ENCODE measurements at regions not wholly inside any gene's neighbourhood (a gene's known extent, or its start where the extent isn't known, plus 50 kb on each side); places are given as distances from the start of the nearest gene placed in this dataset.

DNA sequence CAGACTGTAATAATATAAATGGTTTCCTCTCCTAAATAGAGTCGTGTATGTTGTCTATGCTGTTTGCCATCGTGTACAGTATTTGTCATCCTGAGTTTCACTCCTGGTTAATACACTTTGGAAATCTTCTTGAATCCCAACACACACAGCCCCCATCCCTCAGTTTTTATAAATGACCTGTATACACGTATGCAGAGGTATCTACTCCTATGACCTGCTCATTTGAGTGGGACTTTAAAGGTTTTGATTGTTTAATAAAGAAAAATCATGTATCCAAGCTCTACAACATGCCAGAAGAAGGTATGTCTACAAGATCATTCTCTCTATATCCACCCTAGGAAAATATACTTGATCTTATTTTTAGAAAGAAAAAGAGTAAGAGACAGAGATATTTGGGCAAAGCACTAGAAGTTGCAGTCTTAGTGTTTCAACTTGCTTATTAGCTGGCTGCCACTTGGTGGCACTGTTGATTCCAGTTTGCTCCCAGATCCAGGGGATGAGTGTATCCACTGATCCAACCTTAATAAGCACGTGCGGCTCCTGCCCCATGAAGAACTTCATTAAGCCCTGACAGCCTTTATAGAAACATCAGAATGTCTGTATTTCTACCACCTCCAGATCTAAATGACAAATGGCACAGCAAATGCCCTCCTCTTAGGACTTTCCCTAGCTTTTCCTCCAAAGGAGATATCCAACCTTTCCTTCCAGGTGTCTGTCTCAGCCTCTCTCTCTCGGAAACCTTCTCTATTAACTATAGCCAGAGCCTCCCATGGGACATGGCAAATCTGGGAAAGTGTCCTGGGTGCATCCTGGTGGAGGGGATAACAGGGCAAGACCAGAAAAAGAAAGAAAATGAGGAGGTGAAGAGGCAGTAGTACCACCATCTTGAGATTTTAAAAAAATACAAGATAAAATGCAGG is 181.6 kb upstream of the NEBL start:
- DNase-seq, result peak; percentile 42

DNA sequence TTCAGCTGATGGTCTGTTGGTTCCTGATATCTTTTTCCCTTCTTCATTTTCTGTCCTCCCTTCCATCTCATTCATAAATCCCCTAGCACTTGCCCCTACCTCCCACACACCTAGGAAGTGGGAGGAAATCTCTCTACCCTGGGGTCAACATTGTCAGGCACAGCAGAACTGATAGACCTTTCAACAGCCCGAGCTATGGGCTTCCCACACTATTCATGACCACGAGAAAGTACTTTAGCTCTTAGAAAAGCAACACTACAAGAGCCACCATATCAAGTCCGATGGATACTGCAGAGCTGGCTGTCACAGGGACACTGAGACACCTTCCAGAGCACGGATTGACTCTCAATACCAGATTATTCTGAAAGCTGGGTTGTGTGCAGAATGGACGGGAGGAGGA is 180.6 kb upstream of the NEBL start:
- no peak for DNase-seq

DNA sequence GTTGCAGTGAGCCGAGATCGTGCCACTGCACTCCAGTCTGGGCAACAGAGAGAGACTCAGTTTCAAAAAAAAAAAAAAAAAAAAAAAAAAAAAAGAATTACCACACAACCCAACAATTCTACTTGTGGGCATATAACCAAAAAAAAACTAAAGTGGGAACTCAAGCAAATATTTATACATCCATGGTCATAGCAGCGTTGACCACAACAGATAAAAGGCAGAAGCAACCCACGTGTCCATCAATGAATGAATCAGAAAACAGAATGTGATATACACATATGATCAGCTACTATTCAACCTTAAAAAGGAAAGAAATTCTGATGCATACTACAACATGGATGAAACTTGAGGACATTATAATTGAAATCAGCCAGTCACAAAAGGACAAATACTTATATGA is 179.3 kb upstream of the NEBL start:
- DNase-seq, result no peak

DNA sequence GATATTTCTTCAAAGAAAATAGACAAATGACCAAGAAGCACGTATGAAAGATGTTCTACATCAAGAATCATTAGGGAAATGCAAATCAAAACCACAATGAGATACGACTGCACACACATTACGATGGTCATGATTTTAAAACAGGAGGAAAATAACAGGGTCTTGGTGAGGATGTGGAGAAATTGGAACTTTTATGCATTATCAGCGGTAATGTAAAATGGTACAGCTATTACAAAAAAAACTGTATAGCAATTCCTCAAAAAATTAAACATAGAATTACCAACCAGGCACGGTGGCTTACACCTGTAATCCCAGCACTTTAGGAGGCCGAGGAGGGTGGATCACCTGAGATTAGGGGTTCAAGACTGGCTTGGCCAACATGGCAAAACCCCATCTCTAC is 178.8 kb upstream of the NEBL start:
- no peak for DNase-seq

DNA sequence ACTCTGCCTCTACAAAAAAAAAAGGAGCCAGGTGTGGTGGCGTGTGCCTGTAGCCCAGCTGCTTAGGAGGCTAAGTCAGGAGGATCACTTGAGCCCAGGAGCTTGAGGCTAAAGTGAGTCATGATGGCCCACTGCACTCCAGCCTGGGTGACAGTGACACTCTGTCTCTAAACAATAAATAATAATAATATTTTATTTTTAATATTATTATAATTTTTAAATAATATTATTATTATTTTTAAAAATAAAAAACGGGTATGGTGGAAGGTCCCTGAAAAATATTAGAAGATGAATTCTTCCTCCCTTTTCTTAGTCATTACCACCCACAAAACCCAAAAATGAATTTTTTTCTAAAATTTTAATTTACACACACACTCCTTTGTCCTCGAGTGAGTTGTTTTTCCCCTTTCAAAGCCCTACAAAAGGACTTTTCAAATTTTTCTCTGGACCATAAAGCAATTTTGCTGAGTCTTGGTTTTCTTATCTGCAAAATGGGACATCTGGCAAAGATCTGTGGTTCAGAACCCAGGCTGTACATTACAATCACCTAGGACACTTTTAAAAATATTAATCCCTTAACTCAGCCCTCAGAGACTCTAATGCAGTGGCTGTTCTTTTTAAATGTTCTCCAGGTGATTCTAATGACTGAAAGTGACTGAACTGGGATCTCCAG is 174.0 kb upstream of the NEBL start:
- DNase-seq, result no peak

DNA sequence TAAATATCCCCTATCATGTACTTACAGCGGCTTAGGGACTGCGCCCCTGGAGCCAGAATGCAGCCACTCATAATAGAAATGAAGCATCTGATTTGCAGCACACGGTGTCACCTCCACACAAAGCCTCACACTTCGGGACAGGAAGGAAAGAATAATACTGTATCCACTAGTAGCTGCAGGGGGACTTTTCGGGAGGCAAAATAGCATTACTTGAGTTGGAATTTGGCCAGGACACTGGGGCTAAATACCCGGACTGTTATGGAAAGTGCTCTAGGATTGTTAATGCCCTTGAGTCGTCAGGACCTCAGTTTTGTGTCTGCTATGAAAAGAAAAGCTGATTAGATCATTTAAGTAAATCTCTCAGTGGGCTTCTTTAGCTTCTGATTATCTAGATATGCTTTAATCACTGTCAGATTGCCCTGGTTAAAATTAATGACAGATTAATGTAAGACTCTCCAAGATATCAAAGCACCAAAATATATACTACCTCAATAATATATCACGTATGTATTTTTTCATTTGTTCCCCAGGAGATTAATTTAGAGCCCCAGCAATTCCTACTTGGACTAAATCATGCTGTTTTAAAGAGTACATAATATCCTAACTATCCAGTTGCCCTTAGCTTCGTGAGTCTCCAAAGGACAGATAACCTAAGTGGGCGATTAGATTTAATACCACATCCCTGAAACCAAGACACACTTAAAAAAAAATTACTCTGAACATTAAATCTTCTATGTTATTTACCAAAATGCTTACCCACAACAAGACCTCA is 173.0 kb upstream of the NEBL start:
- no peak for DNase-seq

DNA sequence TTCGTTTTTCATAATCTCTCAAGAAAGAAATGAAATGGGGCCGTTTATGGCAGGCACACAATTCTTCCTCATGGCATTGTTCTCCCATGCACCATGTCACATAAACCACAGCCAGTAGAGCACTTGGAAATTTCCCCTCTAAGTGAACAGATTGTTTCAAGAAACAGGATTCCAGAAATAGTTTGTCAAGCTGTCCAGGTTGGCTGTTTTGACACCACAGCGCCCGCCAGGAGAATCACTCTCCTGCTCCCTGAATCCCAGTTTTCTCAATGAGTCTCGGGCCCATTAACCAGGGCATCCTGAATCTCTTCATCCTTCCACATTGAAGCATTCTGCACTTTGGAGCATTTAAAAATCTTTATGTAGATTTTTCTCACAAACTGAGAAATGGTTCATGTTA is 172.2 kb upstream of the NEBL start:
- no peak for DNase-seq

DNA sequence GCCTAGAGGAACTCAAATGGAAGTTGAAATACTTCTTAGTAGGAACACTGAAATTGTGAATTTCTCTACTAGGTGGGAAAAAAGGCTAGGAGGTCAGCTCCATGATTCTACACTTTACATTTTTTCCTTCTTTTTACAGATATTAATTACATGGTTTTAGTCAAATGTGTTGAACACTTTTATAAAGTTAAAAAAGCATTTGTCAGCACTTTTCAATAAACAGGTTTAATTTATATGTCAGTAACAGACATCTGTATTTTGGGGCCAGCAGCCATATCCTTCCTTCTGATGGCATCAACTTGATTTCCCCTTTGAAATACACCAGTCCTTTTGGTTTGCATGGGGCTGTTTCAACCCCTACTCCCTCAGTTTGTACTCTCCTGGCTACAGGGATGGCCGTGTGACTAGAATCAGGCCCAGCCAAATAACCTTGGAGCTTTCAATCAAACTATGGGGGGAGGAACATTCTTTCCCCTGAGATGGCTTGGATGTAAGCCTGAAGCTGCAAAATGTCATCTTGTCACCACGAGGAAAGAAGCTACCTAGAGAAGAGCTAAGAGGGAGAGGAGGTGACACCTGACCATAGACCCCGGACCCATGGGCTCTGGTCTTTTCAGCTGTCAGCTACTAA is 171.0 kb upstream of the NEBL start:
- DNase-seq, result no peak

DNA sequence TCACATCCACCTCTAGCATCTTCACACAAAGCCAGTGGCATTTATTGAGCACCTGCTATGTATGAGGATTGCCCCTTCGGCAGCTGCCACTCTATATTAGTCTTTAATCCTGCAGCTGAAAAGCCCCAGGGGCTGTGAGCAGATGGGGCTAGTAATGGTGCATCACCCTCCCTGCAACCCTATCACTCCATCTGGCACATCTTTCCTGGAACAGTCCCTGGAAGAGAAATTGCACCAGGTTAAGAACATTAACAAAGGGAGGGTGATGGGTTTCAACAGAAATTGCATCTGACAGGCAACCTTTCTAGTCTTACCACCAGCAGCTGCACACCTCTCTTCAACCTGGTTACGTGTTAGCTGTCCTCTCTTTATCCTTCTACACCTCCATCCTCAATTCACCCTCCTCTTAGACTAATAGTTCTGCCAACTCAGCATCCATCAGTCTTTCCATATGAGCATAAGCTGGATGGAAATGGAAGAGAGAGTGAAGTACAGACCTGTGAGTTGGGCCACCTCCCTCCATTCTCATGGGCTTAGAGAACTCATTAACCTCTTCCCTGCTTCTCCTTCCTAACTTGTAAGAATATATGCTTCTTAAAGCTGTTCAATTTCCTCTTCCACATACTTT is 168.6 kb upstream of the NEBL start:
- no peak for DNase-seq

DNA sequence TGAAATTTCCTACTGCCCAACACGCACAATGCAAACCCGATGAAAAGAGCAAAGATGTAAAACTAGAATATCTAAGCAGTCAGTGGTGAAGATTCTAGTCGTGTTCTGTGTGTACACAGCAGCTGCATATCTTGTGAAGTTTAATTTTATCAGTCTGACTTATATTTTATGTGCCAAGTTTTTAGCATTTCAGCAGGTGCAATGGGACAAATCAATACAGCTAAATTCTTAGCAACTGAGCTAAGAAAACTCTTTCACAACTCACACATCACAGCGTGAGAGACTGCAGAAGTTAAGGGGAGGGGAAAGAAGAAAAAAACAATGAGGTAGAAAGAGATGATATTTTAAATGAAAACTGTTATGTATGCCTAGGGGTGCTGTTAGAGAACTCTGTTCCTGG is 164.9 kb upstream of the NEBL start:
- no peak for DNase-seq

DNA sequence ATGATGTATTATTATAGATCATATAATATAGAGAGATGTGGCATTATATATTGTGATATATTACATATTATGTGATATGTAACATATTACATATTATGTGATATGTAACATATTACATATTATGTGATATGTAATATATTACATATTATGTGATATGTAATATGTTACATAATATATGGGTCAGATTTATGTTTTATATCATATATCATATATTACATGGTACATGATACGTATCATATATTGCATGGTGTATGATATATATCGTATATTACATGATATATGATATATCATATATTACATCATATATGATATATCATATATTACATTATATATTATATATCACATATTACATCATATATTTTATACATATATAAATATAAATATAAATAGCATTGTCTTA is 164.1 kb upstream of the NEBL start:
- no peak for DNase-seq

DNA sequence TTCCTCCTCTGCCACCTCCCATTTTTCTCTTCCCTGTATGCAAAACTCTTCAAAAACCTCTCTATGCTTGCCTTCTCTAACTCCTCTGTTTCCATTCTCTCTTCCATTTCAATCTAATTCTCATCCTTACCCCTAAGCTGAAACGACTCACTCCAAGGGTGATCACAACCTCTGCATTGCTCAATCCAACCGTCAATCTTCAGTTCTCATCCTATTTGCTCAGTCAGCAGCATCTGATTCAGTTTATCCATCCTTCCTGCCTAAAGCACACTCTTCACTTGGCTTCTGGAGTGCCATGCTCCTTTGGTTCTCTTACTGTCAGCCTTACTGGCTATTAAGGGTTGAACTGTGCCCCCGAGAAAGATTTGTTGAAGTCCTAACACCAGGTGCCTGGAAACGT is 163.5 kb upstream of the NEBL start:
- no peak for DNase-seq

DNA sequence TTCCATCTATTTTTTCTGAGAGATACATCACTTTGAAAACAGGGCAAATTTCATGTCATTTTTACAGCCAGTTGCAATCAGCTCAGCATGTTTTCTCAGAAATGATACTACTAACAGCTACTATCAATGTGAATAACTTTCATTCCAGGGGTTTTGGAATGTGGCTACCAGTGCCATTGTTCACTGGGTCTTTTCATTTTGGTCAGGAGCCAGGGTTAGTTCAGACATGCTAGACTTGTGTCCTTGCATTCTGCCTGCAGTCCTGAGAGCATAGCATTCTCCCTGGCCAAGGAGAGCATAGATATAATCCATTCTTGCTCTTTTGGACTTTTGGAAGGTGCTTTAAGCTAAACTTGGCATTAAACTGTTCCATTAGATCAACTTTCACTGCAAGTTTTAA is 160.9 kb upstream of the NEBL start:
- DNase-seq, result no peak

DNA sequence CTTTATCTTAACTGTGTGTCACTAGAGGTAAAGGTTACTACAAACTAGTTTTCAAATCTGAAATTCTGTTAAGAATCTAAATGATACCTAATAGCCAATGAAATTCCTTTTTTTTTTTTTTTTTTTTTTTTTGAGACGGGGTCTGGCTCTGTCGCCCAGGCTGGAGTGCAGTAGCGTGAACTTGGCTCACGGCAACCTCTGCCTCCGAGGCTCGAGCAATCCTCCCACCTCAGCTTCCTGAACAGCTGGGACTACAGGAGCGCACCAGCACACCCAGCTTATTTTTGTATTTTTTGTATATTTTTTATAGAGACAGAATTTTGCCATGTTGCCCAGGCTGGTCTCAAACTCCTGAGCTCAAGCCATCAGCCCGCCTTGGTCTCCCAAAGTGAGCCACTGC is 160.3 kb upstream of the NEBL start:
- no peak for DNase-seq

DNA sequence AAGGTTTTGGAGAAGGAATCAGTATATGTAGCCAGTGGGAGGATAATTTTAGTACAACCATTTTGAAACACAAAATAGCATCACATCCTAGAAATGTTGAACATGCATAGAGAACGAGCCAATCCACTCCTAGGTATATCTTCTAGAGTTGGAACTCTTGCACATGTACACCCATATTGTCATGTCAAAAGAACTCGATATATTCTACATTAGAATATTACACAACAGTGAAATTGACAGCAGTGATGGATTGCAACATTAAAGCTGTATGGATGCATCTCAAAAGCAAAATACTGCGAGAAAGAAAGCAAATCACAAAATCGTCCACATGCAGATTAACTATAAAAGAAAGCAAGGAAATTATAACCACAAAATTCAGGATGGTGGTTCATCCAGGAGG is 159.3 kb upstream of the NEBL start:
- no peak for DNase-seq

DNA sequence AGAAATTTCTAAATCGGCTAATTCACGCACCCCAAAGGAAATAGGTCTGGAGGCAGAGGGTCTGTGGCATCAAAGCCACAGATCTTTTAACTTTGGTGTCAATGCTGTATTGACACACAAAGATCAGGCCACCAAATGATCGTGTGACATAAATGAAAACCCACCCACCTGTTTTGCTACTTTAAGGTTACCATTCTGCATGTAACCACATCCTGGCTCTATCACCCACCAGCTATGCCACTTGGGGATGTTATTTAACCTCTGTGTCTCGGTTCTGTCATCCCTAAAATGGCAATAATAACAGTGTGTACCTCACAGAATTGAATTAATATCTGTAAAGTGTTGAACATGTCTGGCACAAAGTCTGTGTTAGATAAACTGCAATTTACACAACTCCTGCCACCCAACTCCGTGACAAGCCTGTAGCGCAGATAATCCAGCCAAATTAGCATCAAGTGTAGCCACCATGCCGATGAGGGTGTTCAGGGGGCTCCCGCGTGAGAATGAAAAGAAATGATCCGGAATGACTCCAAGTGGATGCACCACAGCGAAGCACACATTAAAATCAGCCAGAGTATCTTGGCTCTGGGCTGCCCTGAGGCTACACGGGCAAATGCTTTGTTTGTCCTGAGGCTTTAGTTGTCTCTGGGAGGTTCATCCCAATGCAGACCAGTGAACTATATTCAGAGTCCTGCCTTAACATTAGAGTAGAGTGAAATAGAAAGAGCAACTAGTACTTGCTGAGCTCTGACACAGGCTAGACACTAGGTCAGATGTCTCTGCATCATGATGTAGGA is 158.4 kb upstream of the NEBL start:
- no peak for DNase-seq

DNA sequence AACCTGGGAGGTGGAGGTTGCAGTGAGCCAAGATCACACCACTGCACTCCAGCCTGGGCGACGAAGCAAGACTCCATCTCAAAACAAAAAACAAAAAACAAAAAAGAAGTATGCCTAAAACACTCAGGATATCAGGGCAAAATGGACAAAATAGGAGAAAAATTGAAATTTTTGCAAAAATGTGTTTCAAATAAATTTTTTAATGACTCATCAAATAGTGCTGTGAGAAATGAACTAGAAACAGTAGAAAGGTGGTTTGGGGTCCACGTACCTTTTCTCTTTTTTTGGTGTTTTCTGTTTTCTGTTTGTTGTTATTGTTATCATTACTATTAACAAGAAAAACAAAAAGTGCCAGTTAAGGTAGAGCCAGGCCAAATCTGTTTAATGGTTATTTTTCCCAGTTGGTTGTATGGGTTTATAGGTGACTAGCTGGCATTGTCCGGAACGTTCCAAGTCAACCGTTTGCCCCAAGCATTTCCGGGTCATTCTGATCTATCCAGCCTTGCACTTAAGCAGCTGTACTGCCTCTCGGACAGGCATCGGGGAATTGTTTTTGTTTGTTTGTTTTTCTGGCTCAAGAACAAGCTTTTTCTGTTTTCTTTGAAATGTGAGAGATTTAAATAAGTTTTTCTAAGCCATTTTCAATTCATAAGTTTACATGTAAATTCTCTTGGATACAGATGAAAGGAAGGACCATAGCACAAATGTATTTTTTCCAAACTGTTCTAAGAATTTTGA is 157.0 kb upstream of the NEBL start:
- DNase-seq, result no peak

DNA sequence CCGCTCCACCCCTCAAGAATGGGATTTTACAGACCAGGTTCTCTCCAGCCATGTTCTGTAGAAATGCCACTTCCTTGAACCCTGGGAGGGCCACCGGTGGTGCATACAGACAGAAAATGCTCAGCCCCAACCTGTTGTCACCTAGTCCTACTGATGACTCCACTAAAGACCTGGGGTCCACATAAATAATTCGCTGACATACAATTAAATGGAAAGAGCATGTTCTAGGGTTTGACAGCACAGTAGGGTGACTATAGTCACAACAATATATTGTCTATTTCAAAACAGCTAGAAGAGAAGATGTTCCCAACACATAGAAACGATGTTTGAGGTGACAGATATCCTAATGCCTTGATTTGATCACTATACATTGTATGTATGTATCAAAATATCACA is 155.6 kb upstream of the NEBL start:
- no peak for DNase-seq

DNA sequence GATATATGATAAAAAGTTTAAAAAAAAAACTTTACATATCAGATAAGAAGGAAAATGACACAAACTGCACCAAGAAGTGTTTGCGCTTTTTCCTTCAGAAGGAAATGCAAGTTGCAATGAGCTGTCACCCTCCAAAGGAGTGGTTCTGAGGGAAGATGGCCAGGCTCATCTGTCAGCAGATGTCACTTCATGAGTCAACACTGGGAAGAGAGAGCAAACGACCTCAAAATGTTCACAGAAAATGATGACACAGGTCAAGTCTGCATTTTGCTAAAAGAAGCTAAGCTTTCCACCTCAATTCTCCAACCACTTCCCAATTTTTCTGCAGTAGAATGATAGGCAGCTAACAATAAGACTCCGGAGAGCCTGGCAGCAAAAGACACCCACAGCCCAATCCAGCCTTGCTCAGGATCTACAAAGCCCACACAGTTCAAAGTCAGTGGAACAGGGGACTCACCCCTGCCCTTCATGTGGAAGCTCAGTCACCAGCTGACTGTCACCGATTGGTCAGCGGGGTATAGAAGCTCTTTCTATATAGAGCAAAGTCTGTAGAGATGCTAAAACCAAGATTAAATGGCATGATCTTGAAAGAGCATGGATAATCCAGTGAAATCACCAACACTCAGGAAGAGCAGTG is 155.1 kb upstream of the NEBL start:
- DNase-seq, result no peak

DNA sequence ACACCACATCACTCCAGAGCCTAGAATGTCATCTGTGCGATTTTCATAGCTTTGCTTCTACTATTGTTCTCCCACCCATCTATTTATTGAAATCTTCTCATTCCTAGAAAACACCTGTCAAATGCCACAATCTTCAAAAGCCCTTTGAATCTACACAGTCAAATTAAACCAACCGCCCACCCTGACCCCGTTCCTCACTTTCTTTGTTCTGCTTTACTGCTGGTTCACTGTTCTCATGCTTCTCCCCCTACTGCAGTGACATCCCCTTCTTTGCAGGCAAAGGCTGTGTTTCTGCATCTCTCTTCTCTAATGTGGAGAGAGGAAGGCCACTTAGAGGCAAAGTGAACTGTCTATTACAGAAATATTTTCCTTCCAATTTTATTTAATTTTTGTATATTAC is 152.4 kb upstream of the NEBL start:
- DNase-seq, result no peak

DNA sequence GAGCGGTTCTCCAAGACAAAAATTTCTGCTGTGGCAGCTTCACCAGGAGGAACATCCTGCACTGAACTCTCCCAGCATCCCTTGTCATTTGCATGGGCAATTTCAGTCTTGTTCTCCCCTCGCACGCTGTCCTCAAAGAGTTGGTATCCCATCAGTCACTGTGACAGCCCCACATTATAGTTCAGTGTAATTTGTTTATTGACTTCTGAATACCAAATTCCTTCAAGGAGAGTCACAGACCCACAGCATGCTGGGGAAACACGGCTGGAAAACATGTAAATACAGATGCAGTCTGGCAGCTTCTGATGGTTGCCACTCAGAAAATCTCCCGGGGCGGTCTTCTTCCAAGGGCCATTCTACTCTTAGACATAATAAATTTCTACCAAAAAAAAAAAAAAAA is 151.0 kb upstream of the NEBL start:
- DNase-seq, result no peak

Data from activated CD4-positive, alpha-beta T cell treated with anti-CD3 and anti-CD28 coated beads, Interleukin-2, Interleukin-6, amounts not matched to agents 100 ng/mL and 50 ng/mL, durations not matched to agents 16 hours and 8 hours (primary cell).